ENCODE measurements at regions not wholly inside any gene's neighbourhood (a gene's known extent, or its start where the extent isn't known, plus 50 kb on each side); places are given as distances from the start of the nearest gene placed in this dataset.
"Not testable (repeated sequence)": the region's sequence is repeated elsewhere in the genome, so short reads cannot be mapped to it uniquely, and the experiment has no call there.

DNA sequence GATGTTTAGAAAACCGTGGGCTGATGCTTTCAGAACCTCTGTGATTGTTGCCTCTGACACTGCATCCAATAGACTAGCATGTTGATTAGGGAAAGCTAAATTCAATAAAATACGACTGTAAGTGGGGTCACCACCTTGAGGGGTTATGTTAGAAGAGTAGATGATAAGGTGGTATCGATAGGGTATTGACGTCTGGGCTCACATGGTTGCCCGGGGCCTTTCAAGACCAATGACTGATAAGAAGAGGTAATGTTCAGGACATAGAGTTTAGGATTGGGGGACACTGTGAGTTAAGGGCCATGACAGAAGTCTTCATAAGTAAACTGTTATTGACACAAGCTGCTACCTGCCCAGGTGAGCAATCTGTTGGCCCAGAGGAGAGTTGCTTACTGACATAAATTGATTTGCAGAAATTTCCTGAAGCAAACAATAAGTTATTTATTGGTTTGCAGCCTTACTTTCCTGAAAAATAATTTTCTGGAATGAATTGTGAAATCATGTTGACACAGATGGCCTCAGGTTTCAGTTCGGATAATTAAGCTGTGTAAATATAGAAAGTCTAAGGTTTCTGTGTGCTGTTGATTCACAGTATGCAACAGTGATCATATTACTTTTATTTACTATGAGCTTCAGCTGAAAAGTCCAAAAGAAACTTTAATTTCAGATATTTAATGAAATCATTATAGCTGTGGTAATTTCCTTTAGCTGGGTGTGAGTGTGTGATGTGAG lies 289.9 kb upstream of the PRSS16 start:
- DNase-seq = peak; percentile 2

GRCh38 chr6:26961236-26961635 lies 286.3 kb upstream of the PRSS16 start:
- DNase-seq = not testable (repeated sequence)

- DNase-seq = no peak
These were observed 245.1 kb upstream of the PRSS16 start for GRCh38 chr6:27002447-27002846.

DNA sequence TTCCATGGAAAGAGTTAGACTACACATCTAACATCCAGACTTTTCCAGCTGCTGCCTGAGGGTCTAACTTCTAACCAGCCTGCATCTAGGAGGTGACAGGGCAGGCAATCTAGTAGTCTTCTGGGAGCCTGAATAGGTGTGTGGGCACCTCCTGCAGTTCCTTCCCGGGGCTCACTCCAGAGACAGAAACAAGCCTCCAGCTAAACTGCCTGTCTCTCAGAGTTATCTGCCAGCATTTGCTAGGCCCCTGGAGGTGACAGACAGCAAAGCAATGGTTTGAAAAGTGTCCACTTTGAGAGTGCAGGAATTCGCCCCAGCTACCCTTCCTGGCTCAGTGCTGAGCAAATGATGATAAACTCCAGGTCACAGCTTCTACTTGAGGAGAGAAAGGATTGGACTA lies 240.5 kb upstream of the PRSS16 start:
- no peak for DNase-seq

GRCh38 chr6:27008613-27009012 lies 238.9 kb upstream of the PRSS16 start:
- DNase-seq = not testable (repeated sequence)

- DNase-seq = not testable (repeated sequence)
These were observed 233.4 kb upstream of the PRSS16 start for GRCh38 chr6:27014053-27014452.

- DNase-seq = no peak
These were observed 230.8 kb upstream of the PRSS16 start for GRCh38 chr6:27016689-27017088.

GRCh38 chr6:27018401-27018800 lies 229.1 kb upstream of the PRSS16 start:
- not testable (repeated sequence) for DNase-seq

GRCh38 chr6:27019651-27020552 lies 227.6 kb upstream of the PRSS16 start:
- DNase-seq = peak; percentile 44

GRCh38 chr6:27020553-27020880 lies 227.0 kb upstream of the PRSS16 start:
- no peak for DNase-seq

- no peak for DNase-seq
These were observed 223.8 kb upstream of the PRSS16 start for GRCh38 chr6:27023664-27024063.

GRCh38 chr6:27025351-27025750 lies 222.2 kb upstream of the PRSS16 start:
- no peak for DNase-seq

GRCh38 chr6:27026361-27026760 lies 221.1 kb upstream of the PRSS16 start:
- DNase-seq = no peak

DNA sequence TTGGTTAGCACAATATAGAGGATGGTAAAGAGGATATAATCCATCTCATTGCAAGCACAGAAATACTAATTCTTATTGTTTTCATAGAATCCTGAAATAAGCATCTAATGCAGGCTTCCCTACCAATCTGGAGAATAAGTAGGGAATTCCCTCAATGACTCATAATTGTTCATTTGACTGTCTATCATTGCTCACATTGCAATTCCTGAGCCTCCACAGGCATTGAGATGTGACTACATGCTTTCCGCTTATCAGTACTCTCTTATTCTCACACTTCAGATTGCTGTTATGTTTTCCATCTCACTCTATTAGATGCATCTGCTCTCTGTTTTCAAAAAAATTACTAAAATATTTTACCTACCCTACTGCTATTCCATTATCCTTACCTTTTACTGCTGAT lies 216.2 kb upstream of the PRSS16 start:
- no peak for DNase-seq

GRCh38 chr6:27038498-27038897 lies 209.0 kb upstream of the PRSS16 start:
- DNase-seq = no peak

DNA sequence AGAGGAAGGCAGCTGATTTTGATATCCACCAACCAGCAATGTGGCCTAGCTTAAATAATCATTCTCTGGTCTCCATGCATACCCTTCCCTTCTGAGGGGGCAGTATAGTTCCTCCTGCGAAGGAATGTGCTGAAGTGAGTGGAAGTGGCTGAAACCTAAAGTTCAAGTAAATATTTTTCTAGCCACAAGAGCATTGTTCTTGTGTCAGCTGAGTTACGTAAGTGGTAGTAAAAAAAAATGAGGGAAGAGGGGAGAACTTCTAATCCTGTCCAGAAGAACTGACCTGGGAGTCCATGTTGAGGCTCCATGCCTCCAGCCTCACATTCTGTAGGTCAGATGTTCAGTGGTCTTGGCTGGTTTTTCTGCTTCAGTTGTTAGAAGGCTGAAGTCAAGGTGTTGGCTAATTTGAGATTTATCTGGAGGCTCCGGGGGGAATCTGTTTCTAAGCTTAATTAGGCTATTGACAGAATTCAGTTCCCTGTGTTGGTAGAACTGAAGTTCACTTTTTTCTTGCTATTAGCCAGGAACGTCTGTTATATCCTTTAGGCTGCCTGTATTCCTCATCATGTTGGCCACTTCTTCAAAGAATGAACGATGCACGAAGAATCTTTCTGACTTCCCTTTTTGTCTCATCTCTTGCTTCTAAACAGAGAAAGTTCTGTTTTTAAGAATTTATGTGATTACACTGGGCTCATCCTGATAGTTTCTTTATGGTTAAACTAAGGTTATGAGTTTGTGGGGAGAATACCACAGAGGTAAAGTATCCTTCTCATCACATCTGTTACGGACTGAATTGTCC lies 207.1 kb upstream of the PRSS16 start:
- no peak for DNase-seq

DNA sequence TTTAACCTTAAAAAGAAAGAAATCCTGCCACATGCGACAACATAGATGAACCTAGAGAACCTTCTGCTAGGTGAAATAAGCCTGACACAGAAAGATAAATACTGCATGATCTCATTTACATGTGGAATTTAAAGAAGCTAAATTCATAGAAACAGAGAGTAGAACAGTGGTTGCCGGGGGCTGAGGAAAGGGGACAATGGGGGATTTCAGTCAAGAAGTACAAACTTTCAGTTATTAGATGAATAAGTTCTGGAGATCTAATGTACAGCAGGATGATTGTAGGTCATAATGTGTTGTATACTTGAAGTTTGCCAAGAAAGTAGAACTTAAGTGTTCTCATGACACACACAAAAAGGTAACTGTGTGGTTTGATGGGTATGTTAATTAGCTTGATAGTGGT lies 204.3 kb upstream of the PRSS16 start:
- no peak for DNase-seq

DNA sequence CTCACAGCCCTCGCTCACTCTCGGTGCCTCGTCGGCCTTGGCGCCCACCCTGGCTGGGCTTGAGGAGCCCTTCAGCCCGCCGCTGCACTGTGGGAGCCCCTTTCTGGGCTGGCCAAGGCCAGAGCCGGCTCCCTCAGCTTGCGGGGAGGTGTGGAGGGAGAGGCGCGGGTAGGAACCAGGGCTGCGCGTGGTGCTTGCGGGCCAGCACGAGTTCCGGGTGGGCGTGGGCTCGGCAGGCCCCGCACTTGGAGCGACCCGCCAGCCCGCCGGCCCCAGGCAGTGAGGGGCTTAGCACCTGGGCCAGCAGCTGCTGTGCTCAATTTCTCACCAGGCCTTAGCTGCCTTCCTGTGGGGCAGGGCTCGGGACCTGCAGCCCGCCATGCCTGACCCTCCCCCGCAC lies 202.4 kb upstream of the PRSS16 start:
- DNase-seq = not testable (repeated sequence)

- not testable (repeated sequence) for DNase-seq
These were observed 199.8 kb upstream of the PRSS16 start for GRCh38 chr6:27047725-27048124.

DNA sequence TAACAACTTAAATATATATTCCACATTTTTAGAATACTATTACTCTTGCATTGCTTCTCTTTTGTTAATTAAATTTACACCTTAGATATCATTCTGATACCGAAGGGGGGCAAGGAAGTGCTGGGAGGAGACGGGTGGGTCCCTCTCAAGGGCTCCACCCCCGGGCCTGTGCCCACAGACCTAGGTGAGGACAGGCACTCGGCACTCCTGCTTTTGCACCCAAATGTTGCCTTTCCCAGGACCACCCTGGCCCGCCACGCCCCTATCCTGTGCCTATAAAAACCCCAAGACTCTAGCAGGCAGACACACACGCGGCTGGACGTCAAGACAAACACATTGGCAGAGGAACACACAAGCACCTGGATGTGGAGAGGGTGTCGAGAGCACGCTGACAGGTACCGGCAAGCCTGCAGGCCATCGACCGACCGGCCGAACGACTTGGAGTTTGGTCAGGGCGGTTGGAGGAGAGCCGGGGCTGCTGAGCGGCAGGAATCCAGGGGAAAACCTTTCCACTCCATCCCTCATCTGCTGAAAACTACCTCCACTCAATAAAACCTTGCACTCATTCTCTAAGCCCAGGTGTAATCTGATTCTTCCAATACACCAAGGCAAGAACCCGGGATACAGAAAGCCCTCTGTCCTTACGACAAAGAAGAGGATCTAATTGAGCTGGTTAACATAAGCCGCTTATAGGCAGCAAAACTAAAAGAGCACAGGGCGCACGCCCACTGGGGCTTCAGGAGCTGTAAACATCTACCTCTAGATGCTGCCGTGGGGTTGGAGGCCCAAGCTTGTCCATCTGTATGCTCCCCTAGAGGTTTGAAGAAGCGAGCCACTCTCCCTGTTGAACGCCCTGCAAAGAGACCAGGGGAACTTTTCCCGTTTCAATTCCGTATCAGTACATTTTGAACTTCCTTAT lies 197.4 kb upstream of the PRSS16 start:
- DNase-seq = no peak

DNA sequence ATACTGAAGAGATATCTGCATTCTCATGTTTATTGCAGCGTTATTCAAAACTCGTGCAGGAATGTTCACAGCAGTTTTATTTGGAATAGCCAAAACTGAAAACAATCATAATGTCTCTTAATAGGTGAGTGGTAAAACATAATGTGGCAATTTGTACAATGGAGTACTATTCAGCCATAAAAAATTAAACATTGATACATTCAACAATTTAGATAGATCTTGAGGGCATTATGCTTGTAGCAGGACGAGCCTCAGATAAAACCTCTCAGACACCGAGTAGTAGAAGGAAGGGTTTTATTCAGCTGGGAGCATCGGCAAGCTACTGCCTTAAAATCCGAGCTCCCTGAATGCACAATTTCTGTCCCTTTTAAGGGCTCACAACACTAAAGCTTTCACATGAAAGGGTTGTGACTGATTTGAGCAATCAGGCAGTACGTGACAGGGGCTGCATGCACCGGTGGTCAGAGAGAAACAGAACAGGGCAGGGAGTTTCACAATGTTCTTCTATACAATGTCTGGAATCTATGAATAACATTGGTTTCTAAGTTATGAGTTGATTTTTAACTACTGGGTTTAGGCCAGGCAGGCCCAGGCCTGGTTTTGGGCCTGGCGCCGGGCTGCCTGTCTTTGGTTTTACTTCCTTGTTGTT lies 195.3 kb upstream of the PRSS16 start:
- DNase-seq = not testable (repeated sequence)

DNA sequence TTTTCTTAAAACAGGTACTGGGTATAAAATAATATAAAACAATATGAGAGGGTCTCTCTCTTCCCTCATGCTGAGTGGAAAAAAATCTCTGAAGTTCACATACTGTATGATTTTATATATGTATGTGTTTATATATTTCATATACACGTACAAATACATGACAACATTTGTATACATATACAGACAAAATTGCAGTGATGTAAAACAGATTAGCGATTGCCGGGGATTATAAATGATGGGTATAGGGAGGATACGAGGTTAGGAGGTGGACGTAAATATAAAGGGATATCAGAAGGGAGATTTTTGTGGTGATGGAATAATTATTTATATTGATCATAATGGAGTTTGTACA lies 194.8 kb upstream of the PRSS16 start:
- no peak for DNase-seq

All from CD4-positive, alpha-beta T cell treated with Interleukin-10 for 1 hour (primary cell).